ENCODE measurements at regions not wholly inside any gene's neighbourhood (a gene's known extent, or its start where the extent isn't known, plus 50 kb on each side); places are given as distances from the start of the nearest gene placed in this dataset.
"Not testable (repeated sequence)": the region's sequence is repeated elsewhere in the genome, so short reads cannot be mapped to it uniquely, and the experiment has no call there.

- ATAC-seq: no peak
- no peak for DNase-seq
- Mint-ChIP-seq H3K27me3 (no peaks in the 10 kb centered on the region), H3K4me1 (no peaks in the 10 kb centered on the region), H3K27ac (no peak overlapping the region), H3K4me3 (no peak overlapping the region), H3K36me3 (ENCODE audit: low read depth) (no peaks in the 10 kb centered on the region)
- no peaks in the 10 kb centered on the region for H3K9me3 ChIP-seq (ENCODE audit: control insufficient read depth, low read length, poor library complexity, severe bottlenecking)
These were observed 310.6 kb downstream of the NSUN3 start for GRCh38 chr3:94373456-94373855.

GRCh38 chr3:94374439-94375161, 311.7 kb downstream of the NSUN3 start:
- Mint-ChIP-seq H3K4me3 (no peak overlapping the region), H3K4me1 (no peaks in the 10 kb centered on the region), H3K36me3 (ENCODE audit: low read depth) (no peaks in the 10 kb centered on the region), H3K27ac (no peak overlapping the region), H3K27me3 (no peaks in the 10 kb centered on the region)
- DNase-seq (no peak), ATAC-seq (no peak)
- no peaks in the 10 kb centered on the region for H3K9me3 ChIP-seq (ENCODE audit: control insufficient read depth, low read length, poor library complexity, severe bottlenecking)

GRCh38 chr3:94377123-94377696, 314.3 kb downstream of the NSUN3 start:
- H3K27me3 Mint-ChIP-seq; ATAC-seq; H3K36me3 Mint-ChIP-seq (ENCODE audit: low read depth); H3K4me3 Mint-ChIP-seq; H3K9me3 ChIP-seq (ENCODE audit: control insufficient read depth, low read length, poor library complexity, severe bottlenecking); H3K4me1 Mint-ChIP-seq; H3K27ac Mint-ChIP-seq; DNase-seq: not testable (repeated sequence)

- not testable (repeated sequence) for H3K27me3 Mint-ChIP-seq; H3K27ac Mint-ChIP-seq; H3K4me1 Mint-ChIP-seq; H3K9me3 ChIP-seq (ENCODE audit: control insufficient read depth, low read length, poor library complexity, severe bottlenecking); H3K4me3 Mint-ChIP-seq; ATAC-seq; H3K36me3 Mint-ChIP-seq (ENCODE audit: low read depth); DNase-seq
These were observed 315.0 kb downstream of the NSUN3 start for GRCh38 chr3:94377863-94378262.

GRCh38 chr3:94378322-94378721, 315.5 kb downstream of the NSUN3 start:
- no peak overlapping the region for H3K27ac Mint-ChIP-seq
- no peak for DNase-seq
- no peaks in the 10 kb centered on the region for H3K4me1 Mint-ChIP-seq
- H3K36me3 Mint-ChIP-seq (ENCODE audit: low read depth): no peaks in the 10 kb centered on the region
- H3K4me3 Mint-ChIP-seq: no peak overlapping the region
- H3K27me3 Mint-ChIP-seq: no peaks in the 10 kb centered on the region
- no peak for ATAC-seq
- H3K9me3 ChIP-seq (ENCODE audit: control insufficient read depth, low read length, poor library complexity, severe bottlenecking): no peaks in the 10 kb centered on the region

- ATAC-seq: no peak
- H3K9me3 ChIP-seq (ENCODE audit: control insufficient read depth, low read length, poor library complexity, severe bottlenecking): no peaks in the 10 kb centered on the region
- Mint-ChIP-seq H3K36me3 (ENCODE audit: low read depth) (no peaks in the 10 kb centered on the region), H3K4me1 (no peaks in the 10 kb centered on the region), H3K27ac (no peak overlapping the region), H3K27me3 (no peaks in the 10 kb centered on the region), H3K4me3 (no peak overlapping the region)
- DNase-seq: no peak
These were observed 316.4 kb downstream of the NSUN3 start for GRCh38 chr3:94379264-94379663.

GRCh38 chr3:94394885-94395284, 332.0 kb downstream of the NSUN3 start:
- H3K9me3 ChIP-seq (ENCODE audit: control insufficient read depth, low read length, poor library complexity, severe bottlenecking): no peaks in the 10 kb centered on the region
- H3K27me3 Mint-ChIP-seq: no peaks in the 10 kb centered on the region
- DNase-seq: no peak
- no peaks in the 10 kb centered on the region for H3K4me1 Mint-ChIP-seq
- no peak for ATAC-seq
- no peaks in the 10 kb centered on the region for H3K36me3 Mint-ChIP-seq (ENCODE audit: low read depth)
- H3K27ac Mint-ChIP-seq: no peak overlapping the region
- no peak overlapping the region for H3K4me3 Mint-ChIP-seq

- H3K36me3 Mint-ChIP-seq (ENCODE audit: low read depth): no peaks in the 10 kb centered on the region
- no peaks in the 10 kb centered on the region for H3K9me3 ChIP-seq (ENCODE audit: control insufficient read depth, low read length, poor library complexity, severe bottlenecking)
These were observed 333.0 kb downstream of the NSUN3 start for GRCh38 chr3:94395851-94396250.

GRCh38 chr3:94398036-94398435, 335.2 kb downstream of the NSUN3 start:
- DNase-seq: no peak
- no peaks in the 10 kb centered on the region for H3K4me1 Mint-ChIP-seq
- no peaks in the 10 kb centered on the region for H3K27me3 Mint-ChIP-seq
- no peak overlapping the region for H3K4me3 Mint-ChIP-seq
- H3K27ac Mint-ChIP-seq: no peak overlapping the region
- H3K9me3 ChIP-seq (ENCODE audit: control insufficient read depth, low read length, poor library complexity, severe bottlenecking): no peaks in the 10 kb centered on the region
- no peaks in the 10 kb centered on the region for H3K36me3 Mint-ChIP-seq (ENCODE audit: low read depth)
- no peak for ATAC-seq

More at GRCh38 chr3:94395851-94396250, 333.0 kb downstream of the NSUN3 start:
- DNase-seq: no peak
- no peak for ATAC-seq
- Mint-ChIP-seq H3K27ac (no peak overlapping the region), H3K27me3 (no peaks in the 10 kb centered on the region), H3K4me1 (no peaks in the 10 kb centered on the region), H3K4me3 (no peak overlapping the region)

- Mint-ChIP-seq H3K4me1 (no peaks in the 10 kb centered on the region), H3K4me3 (no peak overlapping the region), H3K36me3 (ENCODE audit: low read depth) (no peaks in the 10 kb centered on the region), H3K27ac (no peak overlapping the region), H3K27me3 (no peaks in the 10 kb centered on the region)
- ATAC-seq (no peak), DNase-seq (no peak)
- H3K9me3 ChIP-seq (ENCODE audit: control insufficient read depth, low read length, poor library complexity, severe bottlenecking): no peaks in the 10 kb centered on the region
These were observed 338.6 kb downstream of the NSUN3 start for GRCh38 chr3:94401466-94401865.

GRCh38 chr3:94402126-94402525, 339.3 kb downstream of the NSUN3 start:
- Mint-ChIP-seq H3K36me3 (ENCODE audit: low read depth) (no peaks in the 10 kb centered on the region), H3K27me3 (no peaks in the 10 kb centered on the region), H3K27ac (no peak overlapping the region), H3K4me1 (no peaks in the 10 kb centered on the region), H3K4me3 (no peak overlapping the region)
- no peaks in the 10 kb centered on the region for H3K9me3 ChIP-seq (ENCODE audit: control insufficient read depth, low read length, poor library complexity, severe bottlenecking)
- no peak for ATAC-seq
- DNase-seq: no peak

GRCh38 chr3:94405258-94406035, 342.6 kb downstream of the NSUN3 start:
- no peak for DNase-seq
- Mint-ChIP-seq H3K27me3 (no peaks in the 10 kb centered on the region), H3K4me3 (no peak overlapping the region), H3K4me1 (no peaks in the 10 kb centered on the region), H3K27ac (no peak overlapping the region), H3K36me3 (ENCODE audit: low read depth) (no peaks in the 10 kb centered on the region)
- H3K9me3 ChIP-seq (ENCODE audit: control insufficient read depth, low read length, poor library complexity, severe bottlenecking): no peaks in the 10 kb centered on the region
- no peak for ATAC-seq

GRCh38 chr3:94406595-94406994, 343.7 kb downstream of the NSUN3 start:
- no peaks in the 10 kb centered on the region for H3K4me1 Mint-ChIP-seq
- no peak for DNase-seq
- H3K36me3 Mint-ChIP-seq (ENCODE audit: low read depth): no peaks in the 10 kb centered on the region
- H3K4me3 Mint-ChIP-seq: no peak overlapping the region
- H3K27ac Mint-ChIP-seq: no peak overlapping the region
- no peaks in the 10 kb centered on the region for H3K27me3 Mint-ChIP-seq
- ATAC-seq: no peak
- no peaks in the 10 kb centered on the region for H3K9me3 ChIP-seq (ENCODE audit: control insufficient read depth, low read length, poor library complexity, severe bottlenecking)
